HCT116 (cell line): ENCODE measurements at regions not wholly inside any gene's neighbourhood (a gene's known extent, or its start where the extent isn't known, plus 50 kb on each side); places are given as distances from the start of the nearest gene placed in this dataset.

Experiments used
- CEBPB ChIP-seq: IDR thresholded peaks from 2 replicates; pipeline ENCODE4 v1.6.1; 2012; ENCODE audit warnings: low read depth
- EZH2phosphoT487 ChIP-seq: fragments of 200-600 bp; IDR thresholded peaks from 2 replicates; pipeline ENCODE4 v1.6.1; 2018; ENCODE audit warnings: antibody characterized with exemption, borderline replicate concordance
- POLR2A ChIP-seq: IDR thresholded peaks from 2 replicates; pipeline ENCODE4 v1.7.0; 2011; ENCODE audit warnings: borderline replicate concordance; ENCODE audit not compliant: insufficient read depth, insufficient read length; ENCODE audit errors: extremely low read depth
- POLR2AphosphoS5 ChIP-seq: IDR thresholded peaks from 2 replicates; pipeline ENCODE4 v1.6.1; 2011; ENCODE audit warnings: mild to moderate bottlenecking, low read depth, low read length, moderate library complexity
- RAD21 ChIP-seq: IDR thresholded peaks from 2 replicates; pipeline ENCODE4 v1.6.1; 2012; ENCODE audit warnings: low read depth, mild to moderate bottlenecking
- SIN3A ChIP-seq: IDR thresholded peaks from 2 replicates; pipeline ENCODE4 v1.6.1; 2012; ENCODE audit warnings: low read depth
- SP1 ChIP-seq: IDR thresholded peaks from 2 replicates; pipeline ENCODE4 v1.6.1; 2012; ENCODE audit warnings: low read depth
- SRF ChIP-seq: IDR thresholded peaks from 2 replicates; pipeline ENCODE4 v1.6.1; 2012; ENCODE audit warnings: low read depth
- TCF7L2 ChIP-seq: IDR thresholded peaks from 2 replicates; pipeline ENCODE4 v1.7.0; 2011; ENCODE audit warnings: borderline replicate concordance, inconsistent platforms; ENCODE audit not compliant: insufficient read depth, insufficient read length; ENCODE audit errors: extremely low read depth
- TF ChIP-seq, protein P1 (sequence below), 3 experiments: fragments of 200-600 bp in 1 of 3; sonication (generic) in 1 of 3; IDR thresholded peaks in 2 of 3; conservative IDR thresholded peaks in 1 of 3; 2 replicates each; pipeline ENCODE4 v1.5.1; 2012 to 2017; ENCODE audit warnings: low read depth in 2 of 3, low read length in 2 of 3, antibody characterized with exemption in 1 of 3, borderline replicate concordance in 1 of 3, control low read depth in 1 of 3, mild to moderate bottlenecking in 1 of 3, mixed read lengths in 1 of 3, mixed run types in 1 of 3, moderate library complexity in 1 of 3; ENCODE audit not compliant: insufficient read depth in 1 of 3
- TF ChIP-seq, protein P2 (sequence below): IDR thresholded peaks from 2 replicates; pipeline ENCODE4 v1.6.1; 2012
- TF ChIP-seq, protein P3 (sequence below): IDR thresholded peaks from 2 replicates; pipeline ENCODE4 v1.6.1; 2011; ENCODE audit warnings: mild to moderate bottlenecking, low read length, moderate library complexity; ENCODE audit not compliant: insufficient replicate concordance; ENCODE audit errors: extremely low read depth
- TF ChIP-seq, protein P4 (sequence below): IDR thresholded peaks from 2 replicates; pipeline ENCODE4 v1.6.1; 2012

DNA sequence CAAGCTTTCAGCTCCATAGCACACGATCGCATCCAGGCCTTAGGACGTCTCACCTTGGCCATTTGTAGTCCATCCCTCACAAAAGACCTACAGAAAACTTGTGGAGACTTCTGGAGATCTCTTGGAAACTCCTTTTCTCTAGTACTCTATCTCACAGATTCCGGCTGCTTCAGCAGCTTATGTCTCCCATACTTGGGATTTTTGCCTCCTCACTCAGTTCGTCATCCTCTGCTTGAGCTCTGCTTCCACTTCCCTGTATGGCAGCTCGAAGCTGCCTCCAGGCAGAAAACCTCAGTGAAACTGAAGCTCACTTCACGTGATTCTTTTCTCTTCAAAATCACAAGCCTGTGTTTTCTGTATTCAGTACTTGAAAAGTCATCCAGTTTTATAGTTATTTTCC, 178.7 kb upstream of the GDF10 start:
- TF ChIP-seq CEBPB (no peak), POLR2AphosphoS5 (no peak), POLR2A (no peak), SRF (no peak), RAD21 (no peak), EZH2phosphoT487 (no peak), SIN3A (no peak), TCF7L2 (no peak), SP1 (no peak)
- TF ChIP-seq, protein P1, sequence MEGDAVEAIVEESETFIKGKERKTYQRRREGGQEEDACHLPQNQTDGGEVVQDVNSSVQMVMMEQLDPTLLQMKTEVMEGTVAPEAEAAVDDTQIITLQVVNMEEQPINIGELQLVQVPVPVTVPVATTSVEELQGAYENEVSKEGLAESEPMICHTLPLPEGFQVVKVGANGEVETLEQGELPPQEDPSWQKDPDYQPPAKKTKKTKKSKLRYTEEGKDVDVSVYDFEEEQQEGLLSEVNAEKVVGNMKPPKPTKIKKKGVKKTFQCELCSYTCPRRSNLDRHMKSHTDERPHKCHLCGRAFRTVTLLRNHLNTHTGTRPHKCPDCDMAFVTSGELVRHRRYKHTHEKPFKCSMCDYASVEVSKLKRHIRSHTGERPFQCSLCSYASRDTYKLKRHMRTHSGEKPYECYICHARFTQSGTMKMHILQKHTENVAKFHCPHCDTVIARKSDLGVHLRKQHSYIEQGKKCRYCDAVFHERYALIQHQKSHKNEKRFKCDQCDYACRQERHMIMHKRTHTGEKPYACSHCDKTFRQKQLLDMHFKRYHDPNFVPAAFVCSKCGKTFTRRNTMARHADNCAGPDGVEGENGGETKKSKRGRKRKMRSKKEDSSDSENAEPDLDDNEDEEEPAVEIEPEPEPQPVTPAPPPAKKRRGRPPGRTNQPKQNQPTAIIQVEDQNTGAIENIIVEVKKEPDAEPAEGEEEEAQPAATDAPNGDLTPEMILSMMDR (IDR thresholded peaks at IDR 0.05 in 2 of 3, conservative IDR thresholded peaks at IDR 0.05 in 1 of 3; ENCODE audit: borderline replicate concordance in 1 of 3, insufficient read depth in 1 of 3, low read depth in 2 of 3, low read length in 2 of 3), result no peak
- TF ChIP-seq, protein P2, sequence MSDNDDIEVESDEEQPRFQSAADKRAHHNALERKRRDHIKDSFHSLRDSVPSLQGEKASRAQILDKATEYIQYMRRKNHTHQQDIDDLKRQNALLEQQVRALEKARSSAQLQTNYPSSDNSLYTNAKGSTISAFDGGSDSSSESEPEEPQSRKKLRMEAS, result no peak
- TF ChIP-seq, protein P3, sequence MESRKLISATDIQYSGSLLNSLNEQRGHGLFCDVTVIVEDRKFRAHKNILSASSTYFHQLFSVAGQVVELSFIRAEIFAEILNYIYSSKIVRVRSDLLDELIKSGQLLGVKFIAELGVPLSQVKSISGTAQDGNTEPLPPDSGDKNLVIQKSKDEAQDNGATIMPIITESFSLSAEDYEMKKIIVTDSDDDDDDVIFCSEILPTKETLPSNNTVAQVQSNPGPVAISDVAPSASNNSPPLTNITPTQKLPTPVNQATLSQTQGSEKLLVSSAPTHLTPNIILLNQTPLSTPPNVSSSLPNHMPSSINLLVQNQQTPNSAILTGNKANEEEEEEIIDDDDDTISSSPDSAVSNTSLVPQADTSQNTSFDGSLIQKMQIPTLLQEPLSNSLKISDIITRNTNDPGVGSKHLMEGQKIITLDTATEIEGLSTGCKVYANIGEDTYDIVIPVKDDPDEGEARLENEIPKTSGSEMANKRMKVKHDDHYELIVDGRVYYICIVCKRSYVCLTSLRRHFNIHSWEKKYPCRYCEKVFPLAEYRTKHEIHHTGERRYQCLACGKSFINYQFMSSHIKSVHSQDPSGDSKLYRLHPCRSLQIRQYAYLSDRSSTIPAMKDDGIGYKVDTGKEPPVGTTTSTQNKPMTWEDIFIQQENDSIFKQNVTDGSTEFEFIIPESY, result no peak
- TF ChIP-seq, protein P4, sequence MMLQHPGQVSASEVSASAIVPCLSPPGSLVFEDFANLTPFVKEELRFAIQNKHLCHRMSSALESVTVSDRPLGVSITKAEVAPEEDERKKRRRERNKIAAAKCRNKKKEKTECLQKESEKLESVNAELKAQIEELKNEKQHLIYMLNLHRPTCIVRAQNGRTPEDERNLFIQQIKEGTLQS, result no peak
